H9 (cell line): ENCODE measurements at regions not wholly inside any gene's neighbourhood (a gene's known extent, or its start where the extent isn't known, plus 50 kb on each side); places are given as distances from the start of the nearest gene placed in this dataset.
A peak's percentile ranks its signal among the peaks of the same experiment; 100 is the strongest.

Experiments
- DNase-seq: peaks from one replicate; pipeline ENCODE4 v3.0.0-alpha.2; 2017
- H2AFZ ChIP-seq: one replicate; pipeline ENCODE4 v1.6.1; 2013; ENCODE audit warnings: mild to moderate bottlenecking, low read length, control low read depth, moderate library complexity
- H2AK5ac ChIP-seq: 2 replicates; pipeline ENCODE4 v1.6.1; 2013; ENCODE audit warnings: low read length, control low read depth, mixed read lengths; ENCODE audit not compliant: insufficient read length
- H2BK120ac ChIP-seq: one replicate; pipeline ENCODE4 v1.6.1; 2013; ENCODE audit warnings: low read depth, mild to moderate bottlenecking, low read length, control low read depth, inconsistent platforms; ENCODE audit not compliant: poor library complexity, severe bottlenecking
- H2BK12ac ChIP-seq: 2 replicates; pipeline ENCODE4 v1.6.1; 2013; ENCODE audit warnings: low read length, control low read depth, mixed read lengths, low read depth; ENCODE audit not compliant: insufficient read length
- H2BK15ac ChIP-seq: 2 replicates; pipeline ENCODE4 v1.6.1; 2013; ENCODE audit warnings: low read depth, low read length, control low read depth
- H2BK20ac ChIP-seq: one replicate; pipeline ENCODE4 v1.6.1; 2013; ENCODE audit warnings: low read depth, mild to moderate bottlenecking, low read length, control low read depth, inconsistent platforms; ENCODE audit not compliant: poor library complexity, severe bottlenecking
- H2BK5ac ChIP-seq: 2 replicates; pipeline ENCODE4 v1.6.1; 2013; ENCODE audit warnings: low read length, control low read depth, mixed read lengths; ENCODE audit not compliant: insufficient read length
- H3K14ac ChIP-seq: 2 replicates; pipeline ENCODE4 v1.6.1; 2013; ENCODE audit warnings: low read length, control low read depth; ENCODE audit not compliant: insufficient read depth
- H3K18ac ChIP-seq: 2 replicates; pipeline ENCODE4 v1.6.1; 2013; ENCODE audit warnings: low read depth, mild to moderate bottlenecking, mixed read lengths, low read length, control low read depth; ENCODE audit not compliant: insufficient read length
- H3K23ac ChIP-seq: 2 replicates; pipeline ENCODE4 v1.6.1; 2013; ENCODE audit warnings: low read length, control low read depth, mixed read lengths, low read depth; ENCODE audit not compliant: insufficient read length
- H3K23me2 ChIP-seq: 2 replicates; pipeline ENCODE4 v1.6.1; 2013; ENCODE audit warnings: low read depth, mild to moderate bottlenecking, mixed read lengths, low read length, control low read depth; ENCODE audit not compliant: insufficient read length, poor library complexity, severe bottlenecking
- H3K27ac ChIP-seq: 2 replicates; pipeline ENCODE4 v1.5.1; 2013; ENCODE audit warnings: low read length, control low read depth, mixed read lengths, low read depth; ENCODE audit not compliant: insufficient read length
- H3K27me3 ChIP-seq: 2 replicates; pipeline ENCODE4 v1.6.1; 2013; ENCODE audit warnings: low read length, control low read depth, inconsistent platforms; ENCODE audit not compliant: insufficient read depth
- H3K4ac ChIP-seq: 2 replicates; pipeline ENCODE4 v1.6.1; 2013; ENCODE audit warnings: low read depth, mild to moderate bottlenecking, control low read depth, inconsistent platforms, low read length, moderate library complexity
- H3K4me1 ChIP-seq: 2 replicates; pipeline ENCODE4 v1.6.1; 2013; ENCODE audit warnings: low read length, control low read depth, inconsistent platforms; ENCODE audit not compliant: insufficient read depth
- H3K4me2 ChIP-seq: 2 replicates; pipeline ENCODE4 v1.6.1; 2013; ENCODE audit warnings: low read length, control low read depth, mixed read lengths; ENCODE audit not compliant: insufficient read length, insufficient read depth
- H3K56ac ChIP-seq: 2 replicates; pipeline ENCODE4 v1.6.1; 2013; ENCODE audit warnings: low read depth, mild to moderate bottlenecking, mixed read lengths, low read length, control low read depth; ENCODE audit not compliant: insufficient read length
- H3K79me1 ChIP-seq: 2 replicates; pipeline ENCODE4 v1.6.1; 2013; ENCODE audit warnings: low read depth, mild to moderate bottlenecking, moderate library complexity, low read length, control low read depth, inconsistent platforms; ENCODE audit not compliant: insufficient read depth, poor library complexity, severe bottlenecking
- H3K79me2 ChIP-seq: 2 replicates; pipeline ENCODE4 v1.6.1; 2013; ENCODE audit warnings: low read length, control low read depth, inconsistent platforms; ENCODE audit not compliant: insufficient read depth
- H3K9ac ChIP-seq: 2 replicates; pipeline ENCODE4 v1.6.1; 2013; ENCODE audit warnings: low read length, control low read depth, mixed read lengths; ENCODE audit not compliant: insufficient read length; ENCODE audit errors: extremely low read depth
- H3K9me3 ChIP-seq: one replicate; pipeline ENCODE4 v1.6.1; 2013; ENCODE audit warnings: low read depth, low read length, inconsistent platforms; ENCODE audit not compliant: control insufficient read depth
- H3T11ph ChIP-seq: one replicate; pipeline ENCODE4 v1.6.1; 2013; ENCODE audit warnings: mild to moderate bottlenecking, low read length, control low read depth, inconsistent platforms
- H4K20me1 ChIP-seq: one replicate; pipeline ENCODE4 v1.6.1; 2013; ENCODE audit not compliant: control insufficient read depth, insufficient read length, insufficient read depth
- H4K5ac ChIP-seq: 2 replicates; pipeline ENCODE4 v1.6.1; 2013; ENCODE audit warnings: low read depth, mild to moderate bottlenecking, mixed read lengths, low read length, control low read depth; ENCODE audit not compliant: insufficient read length
- H4K8ac ChIP-seq: replicated peaks from 2 replicates; pipeline ENCODE4 v1.6.1; 2013; ENCODE audit warnings: low read length, control low read depth, mixed read lengths, low read depth; ENCODE audit not compliant: insufficient read length
- H4K91ac ChIP-seq: 2 replicates; pipeline ENCODE4 v1.6.1; 2013; ENCODE audit warnings: low read depth, mild to moderate bottlenecking, moderate library complexity, mixed read lengths, low read length, control low read depth; ENCODE audit not compliant: insufficient read length
- H3K27ac Mint-ChIP-seq, 3 experiments: 2 replicates in 2 of 3; 3 replicates in 1 of 3; pipeline ENCODE4 v1.8.0; 2020 to 2021; ENCODE audit warnings: mixed read lengths in 3 of 3, mild to moderate bottlenecking in 1 of 3, moderate library complexity in 1 of 3
- H3K27me3 Mint-ChIP-seq: 2 replicates; pipeline ENCODE4 v1.8.0; 2021; ENCODE audit warnings: low read depth, mild to moderate bottlenecking, moderate library complexity, mixed read lengths
- H3K36me3 Mint-ChIP-seq, 3 experiments: 2 replicates in 2 of 3; 3 replicates in 1 of 3; pipeline ENCODE4 v1.8.0; 2020 to 2021; ENCODE audit warnings: low read depth in 3 of 3, mixed read lengths in 3 of 3; ENCODE audit not compliant: insufficient read depth in 1 of 3
- H3K4me1 Mint-ChIP-seq, 2 experiments: 2 replicates each; pipeline ENCODE4 v1.8.0; 2020; ENCODE audit warnings: mixed read lengths in 2 of 2
- H3K4me3 Mint-ChIP-seq, 2 experiments: 2 replicates in 1 of 2; 3 replicates in 1 of 2; pipeline ENCODE4 v1.8.0; 2020 to 2021; ENCODE audit warnings: mild to moderate bottlenecking in 2 of 2, mixed read lengths in 2 of 2, moderate library complexity in 1 of 2
- H3K9me3 Mint-ChIP-seq, 2 experiments: 2 replicates in 1 of 2; 3 replicates in 1 of 2; pipeline ENCODE4 v1.8.0; 2020; ENCODE audit warnings: mild to moderate bottlenecking in 2 of 2, mixed read lengths in 2 of 2, moderate library complexity in 1 of 2
- CTCF ChIP-seq: fragments of 200-600 bp; sonication (generic); conservative IDR thresholded peaks from 3 replicates; pipeline ENCODE4 v1.8.0; 2021; ENCODE audit warnings: antibody characterized with exemption, mild to moderate bottlenecking
- WGBS: extraction: QIAGEN DNeasy Blood & Tissue Kit; methylation state at CpG from one replicate; pipeline ENCODE4 v1.1.7; 2013; ENCODE audit warnings: missing lambda C conversion rate, low lambda C conversion rate, mixed read lengths; ENCODE audit not compliant: insufficient read length; ENCODE audit errors: extremely low coverage; 5-methylcytosine and 5-hydroxymethylcytosine counted together

GRCh38 chr10:36647540-36647939 lies 477.9 kb upstream of the ANKRD30A start:
- Histone ChIP-seq H3K23ac (no peak overlapping the region), H2BK120ac (no peak overlapping the region), H2AK5ac (no peak overlapping the region), H3K27me3 (no peaks in the 10 kb centered on the region), H3K79me1 (no peaks in the 10 kb centered on the region), H4K5ac (no peak overlapping the region), H4K20me1 (no peaks in the 10 kb centered on the region), H3K18ac (no peak overlapping the region), H3K9ac (no peak overlapping the region), H3K23me2 (no peaks in the 10 kb centered on the region), H3K4me2 (no peak overlapping the region), H2AFZ (no peak overlapping the region), H2BK15ac (no peak overlapping the region), H3K9me3 (peaks cover 7% of the 10 kb centered on the region), H3K79me2 (no peaks in the 10 kb centered on the region), H3K27ac (no peak overlapping the region), H4K8ac (no peak overlapping the region), H4K91ac (no peak overlapping the region), H3K4me1 (no peaks in the 10 kb centered on the region), H2BK5ac (no peak overlapping the region), H2BK12ac (no peak overlapping the region), H3K4ac (no peak overlapping the region), H2BK20ac (no peak overlapping the region), H3K56ac (no peak overlapping the region), H3T11ph (no peak overlapping the region), H3K14ac (no peak overlapping the region)
- no CpG with 5 or more reads among the region's 10 CpGs for WGBS
- H3K4me3 Mint-ChIP-seq = no peak overlapping the region; a peak in 1 of 5 replicates
- peak; percentile 37 for DNase-seq
- H3K36me3 Mint-ChIP-seq = peaks cover 8 to 9% (median 9%) of the 10 kb centered on the region in 3 experiments
- no peaks in the 10 kb centered on the region; the same call in 1 of the 2 replicates for H3K27me3 Mint-ChIP-seq
- no peak for TF ChIP-seq CTCF
- peaks cover 9 to 14% of the 10 kb centered on the region in 2 experiments for H3K9me3 Mint-ChIP-seq
- H3K4me1 Mint-ChIP-seq = peaks cover 13 to 20% of the 10 kb centered on the region in 2 experiments
- peak overlapping the region in 1 of 3 experiments; percentile 62; a peak in 3 of 7 replicates for H3K27ac Mint-ChIP-seq
